ENCODE measurements at regions not wholly inside any gene's neighbourhood (a gene's known extent, or its start where the extent isn't known, plus 50 kb on each side); places are given as distances from the start of the nearest gene placed in this dataset.

GRCh38 chr18:26696308-26696707 is 148.0 kb upstream of the KCTD1 start:
- ATAC-seq, result no peak

GRCh38 chr18:26689226-26689879 is 141.0 kb upstream of the KCTD1 start:
- ATAC-seq (no peak), DNase-seq (no peak)
- no peak for TF ChIP-seq CTCF (IDR thresholded peaks at IDR 0.05)
- Histone ChIP-seq H3K9me3 (peaks cover 0 to 5% (median 0%) of the 10 kb centered on the region in 3 donors), H3K4me3 (no peak overlapping the region), H3K4me1 (no peaks in the 10 kb centered on the region), H3K27me3 (no peaks in the 10 kb centered on the region), H3K36me3 (replicated peaks in 1 of 2; ENCODE audit: insufficient read depth in 1 of 2, low read depth in 2 of 2) (no peaks in the 10 kb centered on the region), H3K27ac (no peak overlapping the region)
- intact Hi-C loops (cut with DNase I), result no loop called here
- WGBS, 2 donors, result 33 to 39% methylated on average over 7 of the region's 7 CpGs

More at GRCh38 chr18:26696308-26696707, 148.0 kb upstream of the KCTD1 start:
- Histone ChIP-seq H3K4me1 (no peaks in the 10 kb centered on the region), H3K4me3 (no peak overlapping the region), H3K27me3 (no peaks in the 10 kb centered on the region), H3K9me3 (peaks cover 0 to 5% (median 0%) of the 10 kb centered on the region in 3 donors), H3K36me3 (replicated peaks in 1 of 2; ENCODE audit: insufficient read depth in 1 of 2, low read depth in 2 of 2) (no peaks in the 10 kb centered on the region), H3K27ac (no peak overlapping the region)
- intact Hi-C loops (cut with DNase I), result no loop called here
- TF ChIP-seq CTCF (IDR thresholded peaks at IDR 0.05), result no peak
- no peak for TF ChIP-seq POLR2A (IDR thresholded peaks at IDR 0.05)
- 71% methylated on average over 6 of the region's 6 CpGs for WGBS, 2 donors
- DNase-seq, result no peak

GRCh38 chr18:26686532-26686931 is 138.2 kb upstream of the KCTD1 start:
- ATAC-seq (no peak), DNase-seq (no peak)
- Histone ChIP-seq H3K9me3 (peaks cover 0 to 2% (median 0%) of the 10 kb centered on the region in 3 donors), H3K27me3 (no peaks in the 10 kb centered on the region), H3K4me3 (no peak overlapping the region), H3K27ac (no peak overlapping the region), H3K36me3 (replicated peaks in 1 of 2; ENCODE audit: insufficient read depth in 1 of 2, low read depth in 2 of 2) (no peaks in the 10 kb centered on the region), H3K4me1 (no peaks in the 10 kb centered on the region)
- TF ChIP-seq CTCF (IDR thresholded peaks at IDR 0.05) (no peak), POLR2A (IDR thresholded peaks at IDR 0.05) (no peak)
- WGBS, 2 donors, result 45 to 49% methylated on average over 3 of the region's 3 CpGs
- intact Hi-C loops (cut with DNase I), result no loop called here

- no peak for ATAC-seq
- TF ChIP-seq CTCF (IDR thresholded peaks at IDR 0.05) (no peak), POLR2A (IDR thresholded peaks at IDR 0.05) (no peak)
- 73 to 77% methylated on average over 5 of the region's 5 CpGs for WGBS, 2 donors
- no peaks in the 10 kb centered on the region for H3K27me3 ChIP-seq
- no peak overlapping the region for H3K27ac ChIP-seq
- intact Hi-C loops (cut with DNase I), result no loop called here
- H3K4me1 ChIP-seq, result no peaks in the 10 kb centered on the region
- H3K4me3 ChIP-seq, result no peak overlapping the region
- no peaks in the 10 kb centered on the region for H3K36me3 ChIP-seq (replicated peaks in 1 of 2; ENCODE audit: insufficient read depth in 1 of 2, low read depth in 2 of 2)
- no peaks in the 10 kb centered on the region for H3K9me3 ChIP-seq
- no peak for DNase-seq
These were observed 137.2 kb upstream of the KCTD1 start for GRCh38 chr18:26685438-26686157.
